H1 (cell line): ENCODE measurements at regions not wholly inside any gene's neighbourhood (a gene's known extent, or its start where the extent isn't known, plus 50 kb on each side); places are given as distances from the start of the nearest gene placed in this dataset.

Source experiments
- CBX8 ChIP-seq: fragments of 300-800, 300-1000 bp; sonication (generic); IDR thresholded peaks from 2 replicates; pipeline ENCODE4 v1.7.1; 2016; ENCODE audit warnings: low read depth, low read length, borderline replicate concordance
- CREB1 ChIP-seq: IDR thresholded peaks from 2 replicates; pipeline ENCODE4 v1.6.1; 2012; ENCODE audit warnings: inconsistent platforms
- EP300 ChIP-seq, 2 experiments: IDR thresholded peaks; 1 replicate in 1 of 2; 2 replicates in 1 of 2; pipeline ENCODE4 v1.6.1; 2011 to 2012; ENCODE audit warnings: low read depth in 2 of 2, low read length in 2 of 2, mild to moderate bottlenecking in 2 of 2, borderline replicate concordance in 1 of 2, inconsistent platforms in 1 of 2, moderate library complexity in 1 of 2
- KDM4A ChIP-seq: IDR thresholded peaks from one replicate; pipeline ENCODE4 v1.7.1; 2012; ENCODE audit warnings: low read depth, mild to moderate bottlenecking, moderate library complexity, low read length, inconsistent platforms; ENCODE audit not compliant: severe bottlenecking
- PHF8 ChIP-seq: fragments of 200-600 bp; sonication (generic); conservative IDR thresholded peaks from 2 replicates; pipeline ENCODE4 v1.7.1; 2012; ENCODE audit warnings: low read depth, mild to moderate bottlenecking, inconsistent platforms, low read length, moderate library complexity
- SP2 ChIP-seq: IDR thresholded peaks from 2 replicates; pipeline ENCODE4 v1.6.1; 2012; ENCODE audit warnings: mild to moderate bottlenecking, low read length, inconsistent platforms
- USF2 ChIP-seq: IDR thresholded peaks from 2 replicates; pipeline ENCODE4 v1.6.1; 2011; ENCODE audit warnings: low read length, improper control_type of control experiment
- YY1 ChIP-seq: IDR thresholded peaks from 2 replicates; pipeline ENCODE4 v1.6.1; 2011; ENCODE audit warnings: low read depth, mild to moderate bottlenecking, low read length

- no peak for TF ChIP-seq PHF8
- no peak for TF ChIP-seq KDM4A
- no peak for TF ChIP-seq USF2
- no peak for TF ChIP-seq CBX8
- TF ChIP-seq EP300 (IDR thresholded peaks at IDR 0.05; ENCODE audit: borderline replicate concordance in 1 of 2, low read depth in 2 of 2, low read length in 2 of 2): no peak
- TF ChIP-seq YY1: no peak
- TF ChIP-seq CREB1: no peak
- no peak for TF ChIP-seq SP2
Measured at GRCh38 chrX:16316331-16316730, 149.1 kb downstream of the MAGEB17 start (continued).
